ENCODE measurements at regions not wholly inside any gene's neighbourhood (a gene's known extent, or its start where the extent isn't known, plus 50 kb on each side); places are given as distances from the start of the nearest gene placed in this dataset.

DNA sequence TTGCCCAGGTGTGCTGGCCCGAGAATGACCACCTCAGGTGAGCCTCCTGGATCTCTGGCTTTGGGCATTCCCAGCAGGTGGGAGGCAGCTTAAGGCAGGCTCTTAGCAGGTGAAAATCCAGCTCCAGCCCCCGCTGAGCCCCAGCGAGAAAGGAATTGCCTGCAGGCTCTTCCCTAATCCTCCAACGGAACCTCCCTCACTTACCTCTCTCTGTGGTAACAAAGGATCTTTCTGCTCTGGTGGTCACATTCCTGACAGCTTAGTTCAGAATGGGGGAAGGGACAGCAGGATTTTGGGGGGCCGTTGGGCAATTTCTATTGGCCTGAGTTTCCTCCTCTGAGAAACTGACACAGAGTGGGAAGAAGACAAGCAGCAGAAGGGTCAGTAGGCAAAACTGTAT is 116.0 kb upstream of the LHX5 start:
- no peak for DNase-seq (ENCODE audit: low spot score)
- TF ChIP-seq, protein P1, sequence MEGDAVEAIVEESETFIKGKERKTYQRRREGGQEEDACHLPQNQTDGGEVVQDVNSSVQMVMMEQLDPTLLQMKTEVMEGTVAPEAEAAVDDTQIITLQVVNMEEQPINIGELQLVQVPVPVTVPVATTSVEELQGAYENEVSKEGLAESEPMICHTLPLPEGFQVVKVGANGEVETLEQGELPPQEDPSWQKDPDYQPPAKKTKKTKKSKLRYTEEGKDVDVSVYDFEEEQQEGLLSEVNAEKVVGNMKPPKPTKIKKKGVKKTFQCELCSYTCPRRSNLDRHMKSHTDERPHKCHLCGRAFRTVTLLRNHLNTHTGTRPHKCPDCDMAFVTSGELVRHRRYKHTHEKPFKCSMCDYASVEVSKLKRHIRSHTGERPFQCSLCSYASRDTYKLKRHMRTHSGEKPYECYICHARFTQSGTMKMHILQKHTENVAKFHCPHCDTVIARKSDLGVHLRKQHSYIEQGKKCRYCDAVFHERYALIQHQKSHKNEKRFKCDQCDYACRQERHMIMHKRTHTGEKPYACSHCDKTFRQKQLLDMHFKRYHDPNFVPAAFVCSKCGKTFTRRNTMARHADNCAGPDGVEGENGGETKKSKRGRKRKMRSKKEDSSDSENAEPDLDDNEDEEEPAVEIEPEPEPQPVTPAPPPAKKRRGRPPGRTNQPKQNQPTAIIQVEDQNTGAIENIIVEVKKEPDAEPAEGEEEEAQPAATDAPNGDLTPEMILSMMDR (IDR thresholded peaks at IDR 0.05; ENCODE audit: borderline replicate concordance, control extremely low read depth, extremely low read depth, insufficient read depth, missing control alignments): no peak
- in situ Hi-C loops (cut with MboI; ENCODE audit: low sequenced_read_pairs, unreplicated experiment): no loop called here

DNA sequence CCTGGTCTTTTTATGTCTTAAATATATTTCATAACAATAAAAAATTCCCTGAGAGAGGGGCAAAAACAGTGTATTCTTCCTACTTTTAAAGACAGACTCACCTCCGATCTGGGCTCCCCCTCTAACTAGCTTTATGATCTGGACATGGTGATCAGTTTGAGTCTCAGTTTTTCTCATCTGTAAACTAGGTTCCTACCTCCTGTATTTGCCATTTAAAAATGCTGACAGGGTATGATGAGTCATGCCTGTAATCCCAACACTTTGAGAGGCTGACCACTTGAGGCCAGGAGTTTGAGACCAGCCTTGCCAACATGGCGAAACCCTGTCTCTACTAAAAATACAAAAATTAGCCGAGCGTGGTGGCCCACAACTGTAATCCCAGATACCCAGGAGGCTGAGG is 114.8 kb upstream of the LHX5 start:
- in situ Hi-C loops (cut with MboI; ENCODE audit: low sequenced_read_pairs, unreplicated experiment): no loop called here
- TF ChIP-seq, protein P1 (IDR thresholded peaks at IDR 0.05; ENCODE audit: borderline replicate concordance, control extremely low read depth, extremely low read depth, insufficient read depth, missing control alignments): no peak
- DNase-seq (ENCODE audit: low spot score): no peak

DNA sequence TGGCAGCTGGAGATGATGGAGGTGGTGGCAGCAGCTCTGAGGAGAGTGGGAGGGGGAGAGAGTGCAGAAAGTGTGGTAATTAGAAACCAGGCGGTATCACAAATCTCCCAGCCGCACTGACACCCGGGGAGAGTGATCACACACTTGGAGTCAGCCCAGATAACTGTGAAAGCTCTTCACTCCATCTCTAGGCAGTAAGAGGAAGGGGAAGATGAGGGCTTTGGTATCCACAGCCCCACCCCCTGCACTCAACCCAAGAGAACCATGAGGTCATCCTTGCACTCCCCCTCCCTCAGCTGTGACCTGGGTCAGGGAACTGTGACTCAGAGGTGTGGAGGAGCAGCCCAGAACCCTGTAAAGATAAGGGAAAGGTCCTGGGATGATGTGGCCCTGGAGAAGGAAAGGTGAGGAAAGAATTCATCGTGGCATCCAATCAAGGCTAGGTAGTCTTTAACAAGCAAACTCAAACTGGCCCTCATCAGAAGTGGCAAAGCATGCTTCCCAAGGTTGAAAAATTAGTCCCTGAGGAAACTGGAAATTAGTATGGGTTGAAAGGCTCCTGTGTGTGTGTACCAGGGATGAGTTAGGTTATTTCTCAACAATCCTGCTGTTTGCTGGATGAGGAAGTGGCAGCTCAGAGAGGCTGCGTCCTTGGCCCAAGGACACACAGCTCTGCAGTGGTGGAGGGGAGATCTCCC is 111.0 kb upstream of the LHX5 start:
- DNase-seq (ENCODE audit: low spot score): no peak
- in situ Hi-C loops (cut with MboI; ENCODE audit: low sequenced_read_pairs, unreplicated experiment): no loop called here
- TF ChIP-seq, protein P1 (IDR thresholded peaks at IDR 0.05; ENCODE audit: borderline replicate concordance, control extremely low read depth, extremely low read depth, insufficient read depth, missing control alignments): no peak

DNA sequence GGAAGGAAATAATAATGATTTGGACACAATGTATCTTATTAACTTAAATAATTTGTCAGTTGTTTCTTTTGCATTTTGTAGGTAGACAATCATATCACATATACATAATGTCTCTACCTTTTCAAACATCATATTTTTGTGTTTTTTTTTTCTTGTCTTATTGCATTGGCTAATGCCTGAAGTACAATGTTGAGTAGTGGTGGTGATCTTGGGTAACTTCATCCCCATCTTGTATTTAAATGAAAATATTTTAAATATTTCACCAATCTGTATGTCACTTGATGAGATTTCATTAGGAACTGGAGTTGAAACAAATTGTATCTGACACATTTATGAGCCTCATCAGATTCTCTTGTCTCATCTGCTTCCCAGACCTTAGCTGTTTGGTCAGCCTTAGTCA is 109.7 kb upstream of the LHX5 start:
- TF ChIP-seq, protein P1 (IDR thresholded peaks at IDR 0.05; ENCODE audit: borderline replicate concordance, control extremely low read depth, extremely low read depth, insufficient read depth, missing control alignments): no peak
- in situ Hi-C loops (cut with MboI; ENCODE audit: low sequenced_read_pairs, unreplicated experiment): no loop called here

DNA sequence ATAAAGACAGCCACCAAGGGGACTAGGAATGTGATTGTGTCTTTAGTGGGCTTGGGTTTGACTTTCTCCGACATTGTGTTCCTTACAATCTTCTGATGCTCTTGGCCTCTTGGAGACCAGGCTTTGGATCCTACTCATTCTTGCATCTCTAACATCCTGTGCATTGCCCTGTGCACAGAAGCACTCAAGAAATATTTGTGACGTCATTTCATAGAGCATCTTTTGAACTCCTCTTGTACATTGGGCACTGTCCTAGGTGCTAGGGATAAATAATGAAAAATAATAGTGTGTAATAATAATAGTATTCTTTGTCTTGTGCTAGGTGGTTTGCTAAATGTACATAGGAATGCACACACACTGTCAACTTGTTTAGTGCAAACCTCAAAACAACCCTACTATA is 108.8 kb upstream of the LHX5 start:
- in situ Hi-C loops (cut with MboI; ENCODE audit: low sequenced_read_pairs, unreplicated experiment): no loop called here
- TF ChIP-seq, protein P1 (IDR thresholded peaks at IDR 0.05; ENCODE audit: borderline replicate concordance, control extremely low read depth, extremely low read depth, insufficient read depth, missing control alignments): no peak
- DNase-seq (ENCODE audit: low spot score): no peak

More for the DNA sequence above, 109.7 kb upstream of the LHX5 start:
- no peak for DNase-seq (ENCODE audit: low spot score)

DNA sequence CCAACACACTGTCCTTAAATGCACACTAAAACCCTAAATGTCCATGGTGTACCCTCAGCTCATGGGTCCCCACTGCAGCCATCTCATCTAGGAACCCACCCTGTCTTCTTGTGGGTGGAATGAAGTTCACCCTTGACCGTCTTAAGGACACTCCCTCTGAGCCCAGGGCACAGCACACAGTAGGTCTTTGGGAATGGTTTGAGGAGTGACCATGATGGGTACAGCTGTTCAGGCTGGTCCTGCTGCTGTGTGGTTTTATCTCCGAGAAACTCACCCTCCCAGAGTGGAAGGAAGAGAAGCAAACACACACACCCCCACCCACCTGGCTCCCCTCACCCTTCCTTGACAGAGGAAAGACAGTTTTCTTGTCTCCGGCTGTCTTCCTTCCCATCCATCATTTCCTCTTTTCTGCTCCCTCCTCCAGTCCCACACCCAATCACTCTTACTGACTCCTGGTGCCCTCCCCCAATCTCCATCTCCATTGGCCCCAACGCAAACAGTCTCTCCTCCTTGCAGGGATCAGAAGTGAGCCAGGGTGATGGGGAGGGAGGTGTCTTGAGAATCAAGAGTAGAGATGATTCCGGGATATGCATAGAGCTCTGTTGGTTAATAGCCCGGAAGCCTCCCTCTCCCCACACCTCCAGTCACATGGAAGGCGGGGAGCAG is 105.9 kb upstream of the LHX5 start:
- in situ Hi-C loops (cut with MboI; ENCODE audit: low sequenced_read_pairs, unreplicated experiment): no loop called here
- DNase-seq (ENCODE audit: low spot score): no peak
- TF ChIP-seq, protein P1 (IDR thresholded peaks at IDR 0.05; ENCODE audit: borderline replicate concordance, control extremely low read depth, extremely low read depth, insufficient read depth, missing control alignments): no peak

Measured in GM13976 (cell line).